Immature natural killer cell (primary cell): ENCODE measurements at regions not wholly inside any gene's neighbourhood (a gene's known extent, or its start where the extent isn't known, plus 50 kb on each side); places are given as distances from the start of the nearest gene placed in this dataset.

Source experiments
- DNase-seq, 3 donors: peaks; one replicate each; pipeline ENCODE4 v3.0.0; 2022; ENCODE audit warnings: mixed read lengths in 1 of 3
- H3K27ac Mint-ChIP-seq, 6 donors: one replicate each; pipeline ENCODE4 v1.8.0; 2020; ENCODE audit warnings: mixed read lengths in 6 of 6, mild to moderate bottlenecking in 5 of 6, inconsistent platforms in 4 of 6, moderate library complexity in 3 of 6
- H3K27me3 Mint-ChIP-seq, 3 donors: one replicate each; pipeline ENCODE4 v1.8.0; 2020 to 2021; ENCODE audit warnings: low read depth in 3 of 3, mild to moderate bottlenecking in 3 of 3, mixed read lengths in 3 of 3, moderate library complexity in 3 of 3, inconsistent platforms in 1 of 3
- H3K36me3 Mint-ChIP-seq, 3 donors: one replicate each; pipeline ENCODE4 v1.8.0; 2020; ENCODE audit warnings: mixed read lengths in 3 of 3, inconsistent platforms in 2 of 3, mild to moderate bottlenecking in 2 of 3
- H3K4me1 Mint-ChIP-seq, 2 donors: one replicate each; pipeline ENCODE4 v1.8.0; 2020; ENCODE audit warnings: inconsistent platforms in 2 of 2, mild to moderate bottlenecking in 2 of 2, mixed read lengths in 2 of 2, moderate library complexity in 1 of 2
- H3K4me3 Mint-ChIP-seq, 5 donors: one replicate each; pipeline ENCODE4 v1.8.0; 2020; ENCODE audit warnings: mild to moderate bottlenecking in 5 of 5, mixed read lengths in 5 of 5, inconsistent platforms in 3 of 5, moderate library complexity in 3 of 5
- H3K9me3 Mint-ChIP-seq, 6 donors: one replicate each; pipeline ENCODE4 v1.8.0; 2020; ENCODE audit warnings: mild to moderate bottlenecking in 6 of 6, mixed read lengths in 6 of 6, inconsistent platforms in 4 of 6, moderate library complexity in 3 of 6

- Mint-ChIP-seq H3K27me3 (peaks cover 0 to 5% (median 0%) of the 10 kb centered on the region in 3 donors), H3K4me1 (no peaks in the 10 kb centered on the region), H3K9me3 (peaks cover 11 to 33% (median 15%) of the 10 kb centered on the region in 6 donors), H3K36me3 (no peaks in the 10 kb centered on the region), H3K4me3 (no peak overlapping the region), H3K27ac (no peak overlapping the region)
- no peak for DNase-seq
Measured at GRCh38 chr12:17215759-17216570, 610.0 kb upstream of the LMO3 start.

- no peaks in the 10 kb centered on the region for H3K4me1 Mint-ChIP-seq
- H3K36me3 Mint-ChIP-seq: no peaks in the 10 kb centered on the region
- no peak overlapping the region for H3K4me3 Mint-ChIP-seq
- peaks cover 0 to 5% (median 0%) of the 10 kb centered on the region in 3 donors for H3K27me3 Mint-ChIP-seq
- no peak for DNase-seq
- H3K27ac Mint-ChIP-seq: no peak overlapping the region
- H3K9me3 Mint-ChIP-seq: peaks cover 11 to 33% (median 16%) of the 10 kb centered on the region in 6 donors
Measured at GRCh38 chr12:17214929-17215328, 609.0 kb upstream of the LMO3 start.

GRCh38 chr12:17206553-17206952 is 600.6 kb upstream of the LMO3 start:
- no peaks in the 10 kb centered on the region for H3K4me1 Mint-ChIP-seq
- no peak overlapping the region for H3K27ac Mint-ChIP-seq
- H3K9me3 Mint-ChIP-seq: peaks cover 7 to 31% (median 15%) of the 10 kb centered on the region in 6 donors
- H3K36me3 Mint-ChIP-seq: no peaks in the 10 kb centered on the region
- H3K4me3 Mint-ChIP-seq: no peak overlapping the region
- DNase-seq: no peak
- no peaks in the 10 kb centered on the region for H3K27me3 Mint-ChIP-seq

GRCh38 chr12:17204289-17205054 is 598.5 kb upstream of the LMO3 start:
- H3K27ac Mint-ChIP-seq: no peak overlapping the region

GRCh38 chr12:17203497-17203896 is 597.5 kb upstream of the LMO3 start:
- Mint-ChIP-seq H3K27me3 (no peaks in the 10 kb centered on the region), H3K36me3 (no peaks in the 10 kb centered on the region), H3K4me1 (no peaks in the 10 kb centered on the region), H3K9me3 (peaks cover 7 to 38% (median 19%) of the 10 kb centered on the region in 6 donors), H3K4me3 (no peak overlapping the region), H3K27ac (no peak overlapping the region)
- no peak for DNase-seq

More at GRCh38 chr12:17204289-17205054, 598.5 kb upstream of the LMO3 start:
- Mint-ChIP-seq H3K4me1 (no peaks in the 10 kb centered on the region), H3K27me3 (no peaks in the 10 kb centered on the region), H3K36me3 (no peaks in the 10 kb centered on the region), H3K4me3 (no peak overlapping the region), H3K9me3 (peaks cover 4 to 30% (median 23%) of the 10 kb centered on the region in 6 donors)
- no peak for DNase-seq

- Mint-ChIP-seq H3K4me3 (no peak overlapping the region), H3K36me3 (no peaks in the 10 kb centered on the region), H3K4me1 (no peaks in the 10 kb centered on the region), H3K9me3 (peaks cover 15 to 66% (median 26%) of the 10 kb centered on the region in 6 donors), H3K27me3 (no peaks in the 10 kb centered on the region), H3K27ac (no peak overlapping the region)
- no peak for DNase-seq
Measured at GRCh38 chr12:17197971-17198370, 592.0 kb upstream of the LMO3 start.

- H3K36me3 Mint-ChIP-seq: peaks cover 0 to 3% (median 0%) of the 10 kb centered on the region in 3 donors
- H3K4me1 Mint-ChIP-seq: no peaks in the 10 kb centered on the region
- H3K4me3 Mint-ChIP-seq: no peak overlapping the region
- no peaks in the 10 kb centered on the region for H3K27me3 Mint-ChIP-seq
- H3K9me3 Mint-ChIP-seq: peaks cover 6 to 57% (median 34%) of the 10 kb centered on the region in 6 donors
- DNase-seq: no peak
- H3K27ac Mint-ChIP-seq: no peak overlapping the region
Measured at GRCh38 chr12:17192721-17193120, 586.8 kb upstream of the LMO3 start.

GRCh38 chr12:17169726-17170471 is 563.9 kb upstream of the LMO3 start:
- Mint-ChIP-seq H3K4me1 (no peaks in the 10 kb centered on the region), H3K4me3 (no peak overlapping the region), H3K27ac (no peak overlapping the region), H3K27me3 (no peaks in the 10 kb centered on the region), H3K36me3 (peaks cover 0 to 3% (median 0%) of the 10 kb centered on the region in 3 donors), H3K9me3 (peaks cover 6 to 52% (median 20%) of the 10 kb centered on the region in 6 donors)
- no peak for DNase-seq

- H3K27ac Mint-ChIP-seq: no peak overlapping the region
- H3K9me3 Mint-ChIP-seq: peaks cover 7 to 27% (median 16%) of the 10 kb centered on the region in 6 donors
- H3K4me3 Mint-ChIP-seq: no peak overlapping the region
- H3K36me3 Mint-ChIP-seq: no peaks in the 10 kb centered on the region
- H3K27me3 Mint-ChIP-seq: no peaks in the 10 kb centered on the region
- no peaks in the 10 kb centered on the region for H3K4me1 Mint-ChIP-seq
- no peak for DNase-seq
Measured at GRCh38 chr12:17159506-17160300, 553.7 kb upstream of the LMO3 start.

GRCh38 chr12:17158201-17158600 is 552.2 kb upstream of the LMO3 start:
- Mint-ChIP-seq H3K27me3 (no peaks in the 10 kb centered on the region), H3K9me3 (peaks cover 12 to 32% (median 27%) of the 10 kb centered on the region in 6 donors), H3K36me3 (peaks cover 0 to 3% (median 0%) of the 10 kb centered on the region in 3 donors), H3K4me1 (no peaks in the 10 kb centered on the region), H3K27ac (no peak overlapping the region), H3K4me3 (no peak overlapping the region)
- DNase-seq: no peak

GRCh38 chr12:17151917-17152316 is 546.0 kb upstream of the LMO3 start:
- no peak for DNase-seq
- Mint-ChIP-seq H3K4me3 (no peak overlapping the region), H3K27ac (no peak overlapping the region), H3K4me1 (no peaks in the 10 kb centered on the region), H3K9me3 (peaks cover 21 to 73% (median 51%) of the 10 kb centered on the region in 6 donors), H3K27me3 (peaks cover 0 to 2% (median 2%) of the 10 kb centered on the region in 3 donors), H3K36me3 (peaks cover 0 to 5% (median 0%) of the 10 kb centered on the region in 3 donors)

- Mint-ChIP-seq H3K4me3 (no peak overlapping the region), H3K4me1 (no peaks in the 10 kb centered on the region), H3K9me3 (peaks cover 15 to 83% (median 45%) of the 10 kb centered on the region in 6 donors), H3K27me3 (peaks cover 0 to 2% (median 2%) of the 10 kb centered on the region in 3 donors), H3K36me3 (peaks cover 0 to 5% (median 0%) of the 10 kb centered on the region in 3 donors), H3K27ac (no peak overlapping the region)
- no peak for DNase-seq
Measured at GRCh38 chr12:17148706-17149105, 542.7 kb upstream of the LMO3 start.

GRCh38 chr12:17142856-17143255 is 536.9 kb upstream of the LMO3 start:
- no peak overlapping the region for H3K4me3 Mint-ChIP-seq
- peaks cover 0 to 2% (median 0%) of the 10 kb centered on the region in 3 donors for H3K36me3 Mint-ChIP-seq
- peaks cover 5 to 69% (median 27%) of the 10 kb centered on the region in 6 donors for H3K9me3 Mint-ChIP-seq
- DNase-seq: no peak
- no peak overlapping the region for H3K27ac Mint-ChIP-seq
- H3K4me1 Mint-ChIP-seq: no peaks in the 10 kb centered on the region
- H3K27me3 Mint-ChIP-seq: no peaks in the 10 kb centered on the region
